ENCODE measurements at regions not wholly inside any gene's neighbourhood (a gene's known extent, or its start where the extent isn't known, plus 50 kb on each side); places are given as distances from the start of the nearest gene placed in this dataset.
"Not testable (repeated sequence)": the region's sequence is repeated elsewhere in the genome, so short reads cannot be mapped to it uniquely, and the experiment has no call there.

DNA sequence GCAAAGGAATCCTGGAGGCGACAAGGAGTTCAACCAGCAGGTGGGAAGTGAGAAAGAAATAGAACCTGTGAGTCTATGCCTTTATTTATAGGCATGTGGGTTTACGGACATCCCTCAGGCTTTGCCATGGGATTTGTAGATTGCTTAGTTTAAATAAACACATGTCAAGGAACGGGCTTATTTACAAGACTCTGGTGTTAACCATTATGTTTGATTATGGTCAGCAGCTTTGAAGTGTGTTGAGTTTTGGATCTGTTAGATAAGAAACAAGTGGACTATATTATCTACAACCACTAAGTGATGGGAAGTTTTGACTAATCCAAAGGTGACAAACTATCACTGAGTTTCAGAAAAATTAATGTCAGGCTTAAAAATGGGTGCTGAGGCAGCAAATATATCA lies 143.2 kb downstream of the SLITRK5 start:
- Histone ChIP-seq H3K27me3 (ENCODE audit: low read depth) (no peaks in the 10 kb centered on the region), H3K9me3 (no peaks in the 10 kb centered on the region)
- no peak for DNase-seq

DNA sequence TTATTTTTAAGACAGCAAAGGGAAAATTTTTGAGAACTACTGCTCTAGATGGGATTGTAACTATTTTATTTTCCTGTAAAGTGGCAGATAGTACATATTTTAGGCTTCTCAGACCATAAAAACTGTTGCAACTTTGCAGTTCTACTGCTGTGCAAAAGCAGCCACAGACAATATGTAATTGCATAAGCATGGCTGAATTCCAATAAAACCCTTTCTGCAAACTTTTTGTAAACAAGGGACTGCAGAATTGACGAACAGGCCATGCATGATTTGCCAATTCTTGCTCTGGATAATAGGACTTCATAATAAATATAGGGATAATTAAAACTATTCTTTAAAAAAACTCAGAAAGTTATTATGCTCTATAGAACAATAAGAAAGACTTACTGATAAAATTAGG lies 149.1 kb downstream of the SLITRK5 start:
- no peaks in the 10 kb centered on the region for H3K27me3 ChIP-seq (ENCODE audit: low read depth)
- TF ChIP-seq, protein P1, sequence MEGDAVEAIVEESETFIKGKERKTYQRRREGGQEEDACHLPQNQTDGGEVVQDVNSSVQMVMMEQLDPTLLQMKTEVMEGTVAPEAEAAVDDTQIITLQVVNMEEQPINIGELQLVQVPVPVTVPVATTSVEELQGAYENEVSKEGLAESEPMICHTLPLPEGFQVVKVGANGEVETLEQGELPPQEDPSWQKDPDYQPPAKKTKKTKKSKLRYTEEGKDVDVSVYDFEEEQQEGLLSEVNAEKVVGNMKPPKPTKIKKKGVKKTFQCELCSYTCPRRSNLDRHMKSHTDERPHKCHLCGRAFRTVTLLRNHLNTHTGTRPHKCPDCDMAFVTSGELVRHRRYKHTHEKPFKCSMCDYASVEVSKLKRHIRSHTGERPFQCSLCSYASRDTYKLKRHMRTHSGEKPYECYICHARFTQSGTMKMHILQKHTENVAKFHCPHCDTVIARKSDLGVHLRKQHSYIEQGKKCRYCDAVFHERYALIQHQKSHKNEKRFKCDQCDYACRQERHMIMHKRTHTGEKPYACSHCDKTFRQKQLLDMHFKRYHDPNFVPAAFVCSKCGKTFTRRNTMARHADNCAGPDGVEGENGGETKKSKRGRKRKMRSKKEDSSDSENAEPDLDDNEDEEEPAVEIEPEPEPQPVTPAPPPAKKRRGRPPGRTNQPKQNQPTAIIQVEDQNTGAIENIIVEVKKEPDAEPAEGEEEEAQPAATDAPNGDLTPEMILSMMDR (IDR thresholded peaks at IDR 0.05): no peak
- no peak for DNase-seq

More for the DNA sequence above, 143.2 kb downstream of the SLITRK5 start:
- Histone ChIP-seq H3K27ac (no peak overlapping the region), H3K4me3 (no peak overlapping the region), H3K4me1 (no peaks in the 10 kb centered on the region), H3K36me3 (no peaks in the 10 kb centered on the region)
- ATAC-seq: no peak
- TF ChIP-seq, protein P1 (IDR thresholded peaks at IDR 0.05): no peak
- intact Hi-C loops (cut with DNase I): no loop called here

DNA sequence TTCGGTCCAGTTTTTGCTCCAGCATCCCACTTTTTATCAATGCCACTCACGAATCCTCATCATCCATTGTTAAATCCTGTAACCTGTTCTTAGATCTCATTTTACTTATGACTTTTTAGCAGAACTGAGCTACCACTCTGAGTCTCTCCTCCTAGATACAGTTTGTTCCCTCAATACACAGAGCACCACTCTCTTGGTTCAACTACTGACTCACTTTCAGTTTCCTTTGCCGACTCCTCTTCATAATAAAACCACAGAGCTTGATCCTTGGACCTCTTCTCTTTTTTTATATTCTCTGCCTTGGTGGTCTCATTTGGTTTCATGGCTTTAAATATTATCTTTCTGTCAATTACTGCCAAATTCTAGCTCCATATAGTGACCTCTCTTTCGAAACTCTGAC lies 150.3 kb downstream of the SLITRK5 start:
- H3K4me3 ChIP-seq: no peak overlapping the region
- intact Hi-C loops (cut with DNase I): no loop called here
- H3K27me3 ChIP-seq (ENCODE audit: low read depth): no peaks in the 10 kb centered on the region
- ATAC-seq: no peak
- no peak for DNase-seq
- H3K36me3 ChIP-seq: no peaks in the 10 kb centered on the region
- TF ChIP-seq, protein P1 (IDR thresholded peaks at IDR 0.05): no peak
- H3K4me1 ChIP-seq: no peaks in the 10 kb centered on the region
- no peaks in the 10 kb centered on the region for H3K9me3 ChIP-seq
- H3K27ac ChIP-seq: no peak overlapping the region

More for the DNA sequence above, 149.1 kb downstream of the SLITRK5 start:
- intact Hi-C loops (cut with DNase I): no loop called here
- Histone ChIP-seq H3K4me1 (no peaks in the 10 kb centered on the region), H3K4me3 (no peak overlapping the region), H3K36me3 (no peaks in the 10 kb centered on the region), H3K9me3 (no peaks in the 10 kb centered on the region), H3K27ac (no peak overlapping the region)
- ATAC-seq: no peak

DNA sequence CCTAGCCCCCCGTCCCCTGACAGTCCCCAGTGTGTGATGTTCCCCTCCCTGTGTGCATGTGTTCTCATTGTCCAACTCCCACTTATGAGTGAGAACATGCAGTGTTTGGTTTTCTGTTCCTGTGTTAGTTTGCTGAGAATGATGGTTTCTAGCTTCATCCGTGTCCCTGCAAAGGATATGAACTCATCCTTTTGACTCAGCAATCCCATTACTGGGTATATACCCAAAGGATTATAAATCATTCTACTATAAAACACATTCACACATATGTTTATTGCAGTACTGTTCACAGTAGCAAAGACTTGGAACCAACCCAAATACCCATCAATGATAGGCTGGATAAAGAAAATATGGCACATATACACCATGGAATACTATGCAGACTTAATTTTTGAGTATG lies 155.1 kb downstream of the SLITRK5 start:
- H3K4me1 ChIP-seq; H3K36me3 ChIP-seq; H3K27ac ChIP-seq; ATAC-seq; H3K27me3 ChIP-seq (ENCODE audit: low read depth); DNase-seq; H3K4me3 ChIP-seq; H3K9me3 ChIP-seq; intact Hi-C loops (cut with DNase I): not testable (repeated sequence)

DNA sequence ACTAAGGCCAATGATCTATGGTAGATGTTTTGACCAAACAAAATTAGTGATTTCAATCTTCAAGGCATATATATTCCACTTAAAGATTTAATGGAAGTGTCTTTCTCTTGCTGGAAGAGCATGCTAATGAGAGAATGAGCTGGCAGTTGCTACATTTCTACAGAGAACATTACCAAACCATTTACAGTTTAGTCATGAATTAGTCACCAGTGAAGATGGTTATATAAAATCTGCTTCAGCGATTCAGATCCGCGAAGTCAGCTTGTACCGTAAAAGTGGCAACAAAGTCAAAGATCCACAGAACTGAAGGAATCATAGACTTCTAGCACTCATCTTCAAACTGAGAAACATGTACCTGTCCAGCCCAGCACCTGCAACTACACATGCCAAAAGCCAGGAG lies 156.3 kb downstream of the SLITRK5 start:
- TF ChIP-seq, protein P1 (IDR thresholded peaks at IDR 0.05): no peak
- no peak overlapping the region for H3K4me3 ChIP-seq
- no peak for DNase-seq
- no peaks in the 10 kb centered on the region for H3K27me3 ChIP-seq (ENCODE audit: low read depth)
- no peaks in the 10 kb centered on the region for H3K4me1 ChIP-seq
- H3K9me3 ChIP-seq: no peaks in the 10 kb centered on the region
- no peaks in the 10 kb centered on the region for H3K36me3 ChIP-seq
- H3K27ac ChIP-seq: no peak overlapping the region
- intact Hi-C loops (cut with DNase I): no loop called here
- no peak for ATAC-seq

DNA sequence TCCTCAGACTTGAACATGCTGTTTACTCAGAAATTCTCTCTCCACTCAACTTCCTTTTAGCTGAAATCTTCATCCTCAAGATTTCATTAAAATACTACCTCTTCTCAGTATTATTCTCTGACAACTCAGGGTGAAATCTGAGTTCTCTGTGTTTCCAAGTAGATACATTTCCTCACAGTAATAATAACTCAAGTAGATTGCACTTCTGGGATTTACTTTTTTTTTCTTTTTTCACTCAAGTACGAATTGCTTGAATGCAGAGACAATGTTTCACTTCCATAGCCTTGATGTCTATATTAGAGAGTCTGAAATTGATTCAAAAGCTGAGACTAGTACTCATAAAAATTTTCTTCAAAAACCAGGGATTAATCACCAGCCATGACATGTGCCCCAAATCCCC lies 166.4 kb downstream of the SLITRK5 start:
- no peaks in the 10 kb centered on the region for H3K36me3 ChIP-seq
- H3K9me3 ChIP-seq: no peaks in the 10 kb centered on the region
- no peaks in the 10 kb centered on the region for H3K27me3 ChIP-seq (ENCODE audit: low read depth)
- H3K4me1 ChIP-seq: no peaks in the 10 kb centered on the region
- TF ChIP-seq, protein P1 (IDR thresholded peaks at IDR 0.05): no peak
- H3K4me3 ChIP-seq: no peak overlapping the region
- ATAC-seq (no peak), DNase-seq (no peak)
- intact Hi-C loops (cut with DNase I): no loop called here
- H3K27ac ChIP-seq: no peak overlapping the region

All from lower lobe of right lung (tissue), 2 donors.